GM18858 (cell line): ENCODE measurements at regions not wholly inside any gene's neighbourhood (a gene's known extent, or its start where the extent isn't known, plus 50 kb on each side); places are given as distances from the start of the nearest gene placed in this dataset.

Experiments
- ATAC-seq: cut with Tn5 transposase; IDR thresholded peaks from one replicate; pipeline ENCODE4 v1.9.1; 2021; ENCODE audit not compliant: unreplicated experiment

- no peak for ATAC-seq
Observed at GRCh38 chr2:206368484-206368883, 74.8 kb upstream of the ADAM23 start.

DNA sequence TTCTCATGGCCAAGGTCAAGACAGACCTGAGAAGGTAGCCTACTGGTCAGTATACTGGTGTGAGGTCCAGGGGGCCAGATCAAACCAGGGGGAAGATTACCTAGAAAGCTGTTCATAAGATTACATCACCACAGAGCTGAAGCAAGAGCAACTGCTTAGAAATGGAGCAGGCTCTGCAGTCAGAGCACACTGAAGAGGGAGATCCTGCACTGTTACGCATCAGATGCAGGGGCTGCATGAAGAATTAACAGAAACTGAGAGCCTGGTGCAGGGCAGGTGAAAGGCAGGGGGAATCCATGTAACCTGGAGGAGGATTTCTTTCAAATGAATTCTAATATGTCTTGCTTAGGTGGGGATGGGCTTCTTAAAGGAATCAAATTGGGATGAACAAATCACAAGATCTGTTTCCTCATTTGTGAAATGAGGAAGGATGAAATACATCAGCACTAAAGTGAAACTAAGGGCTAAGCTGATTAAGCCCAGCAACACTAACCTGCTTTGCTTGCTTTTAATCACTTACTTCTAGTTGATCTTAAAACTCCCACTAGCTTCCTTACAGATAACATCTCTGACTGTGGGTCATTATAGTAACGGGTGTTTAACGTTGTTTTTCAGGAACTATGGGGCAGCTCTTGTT, 74.3 kb upstream of the ADAM23 start:
- no peak for ATAC-seq

DNA sequence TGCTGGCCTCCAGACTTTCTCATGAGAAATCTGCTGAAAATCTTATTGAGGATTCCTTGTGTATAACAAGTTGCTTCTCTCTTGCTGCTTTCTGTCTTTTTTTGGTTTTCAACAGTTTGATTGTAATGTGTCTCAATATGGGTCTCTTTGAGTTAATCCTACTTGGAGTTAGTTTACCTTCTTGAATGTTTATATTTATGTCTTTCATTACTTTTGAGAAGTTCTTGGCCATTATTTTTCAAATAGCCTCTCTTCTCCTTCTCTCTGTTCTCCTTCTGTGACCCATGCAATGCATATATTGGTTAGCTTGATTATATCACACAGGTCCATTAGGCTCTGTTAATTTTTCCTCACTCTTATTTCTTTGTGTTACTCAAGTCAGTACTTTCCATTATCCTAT, 67.4 kb upstream of the ADAM23 start:
- no peak for ATAC-seq

GRCh38 chr2:206378835-206379234, 64.5 kb upstream of the ADAM23 start:
- no peak for ATAC-seq

DNA sequence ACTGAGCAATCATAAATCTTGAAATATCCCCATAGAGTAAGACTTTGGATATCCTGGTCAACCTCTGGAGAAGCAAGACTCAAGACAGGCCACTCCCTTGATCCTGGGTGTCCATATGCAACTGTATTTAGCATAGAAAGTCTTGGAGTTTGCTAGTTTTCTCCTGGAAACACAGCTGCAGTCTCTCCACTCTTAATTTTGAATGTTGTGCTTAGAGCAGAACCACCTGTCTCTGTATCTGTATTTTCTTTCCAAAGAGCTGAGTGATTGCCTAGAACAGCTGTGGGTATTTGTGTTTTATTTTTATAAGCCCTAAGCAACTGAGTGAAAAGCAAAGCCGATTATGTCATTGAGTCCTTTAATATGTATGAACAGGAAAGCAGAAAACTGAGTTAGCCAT, 64.1 kb upstream of the ADAM23 start:
- ATAC-seq: no peak

- no peak for ATAC-seq
Observed at GRCh38 chr2:206379886-206380285, 63.4 kb upstream of the ADAM23 start.

DNA sequence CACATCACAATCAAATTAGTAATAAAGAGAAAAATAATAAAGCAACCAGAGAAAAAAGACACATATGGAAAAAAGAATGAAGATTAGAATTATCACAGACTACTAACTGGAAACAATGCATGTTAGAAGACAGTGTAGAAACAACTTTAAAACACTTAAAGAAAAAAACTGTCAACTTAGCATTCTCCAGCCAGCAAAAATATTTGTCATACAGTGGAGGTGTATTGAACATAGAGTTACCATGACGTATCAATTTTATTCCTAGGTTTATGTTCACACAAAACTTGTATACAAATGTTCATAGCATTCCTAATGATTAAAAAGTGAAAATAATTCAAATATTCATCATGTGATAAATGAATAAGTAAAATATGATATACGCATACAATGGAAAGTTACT, 61.5 kb upstream of the ADAM23 start:
- ATAC-seq: no peak

- ATAC-seq: no peak
Observed at GRCh38 chr2:206383669-206384068, 59.7 kb upstream of the ADAM23 start.

GRCh38 chr2:206387808-206388207, 55.5 kb upstream of the ADAM23 start:
- no peak for ATAC-seq

DNA sequence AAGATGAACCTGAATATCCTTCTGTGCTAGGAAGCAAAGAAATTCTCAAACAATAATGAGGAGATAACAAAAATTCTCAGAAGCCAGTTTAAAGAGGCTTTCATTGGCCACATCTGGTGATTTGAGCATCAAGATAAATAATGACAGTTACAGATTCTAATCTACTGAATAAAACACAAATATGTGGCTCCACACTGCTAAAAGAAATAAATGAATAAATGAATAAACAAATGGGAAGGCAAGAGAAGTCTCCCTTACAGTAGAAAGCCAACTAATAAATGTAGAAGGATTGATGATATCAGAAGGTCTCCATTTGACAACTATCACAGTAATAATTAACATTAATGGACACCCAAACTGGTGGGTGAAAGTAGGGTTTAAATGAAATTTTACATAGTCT, 54.6 kb upstream of the ADAM23 start:
- ATAC-seq: no peak

DNA sequence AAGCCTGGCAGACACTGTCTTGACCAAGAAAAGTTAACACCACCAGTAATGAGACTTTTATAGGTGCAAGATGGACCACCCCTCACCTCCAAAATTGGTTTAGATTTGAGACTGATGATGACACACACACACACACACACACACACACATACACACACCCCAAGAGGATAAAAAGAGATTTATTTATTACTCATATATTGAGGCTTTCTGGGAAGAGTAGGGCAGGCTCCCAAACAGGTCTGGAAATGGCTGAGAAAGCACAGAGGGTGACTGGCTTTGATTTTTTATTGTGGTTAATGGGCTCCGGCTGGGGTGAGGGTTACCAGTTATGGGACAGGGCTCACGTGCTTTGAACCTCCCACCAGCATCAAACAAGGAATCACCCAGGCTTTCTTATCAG, 54.2 kb upstream of the ADAM23 start:
- ATAC-seq: no peak

DNA sequence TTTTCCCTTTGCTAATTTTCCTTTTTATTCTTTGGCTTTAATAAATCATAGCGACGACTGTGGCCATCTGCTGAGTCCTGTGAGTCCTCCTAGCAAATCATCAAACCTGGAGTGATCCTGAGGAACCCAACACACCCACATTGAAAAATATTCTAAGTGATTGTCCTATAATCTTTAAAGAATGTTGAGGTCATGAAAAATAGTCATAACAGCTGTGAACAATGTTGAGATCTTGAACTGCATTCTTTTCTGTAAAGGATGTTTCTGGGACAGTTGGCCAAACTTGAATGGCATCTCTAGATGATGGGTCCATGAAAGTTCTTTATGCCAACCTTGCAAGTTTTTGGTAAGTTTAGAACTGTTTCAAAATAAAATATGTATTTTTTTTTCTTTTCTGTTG, 53.2 kb upstream of the ADAM23 start:
- no peak for ATAC-seq

- peak; percentile 79 for ATAC-seq
Observed at GRCh38 chr2:206392118-206392517, 51.2 kb upstream of the ADAM23 start.
